GM21381 (cell line): ENCODE measurements at regions not wholly inside any gene's neighbourhood (a gene's known extent, or its start where the extent isn't known, plus 50 kb on each side); places are given as distances from the start of the nearest gene placed in this dataset.

ENCODE experiments used
- ATAC-seq: cut with Tn5 transposase; IDR thresholded peaks from one replicate; pipeline ENCODE4 v1.9.1; 2021; ENCODE audit warnings: mild to moderate bottlenecking, moderate library complexity; ENCODE audit not compliant: unreplicated experiment

- ATAC-seq = no peak
Measured at GRCh38 chr4:181645489-181645888, 597.7 kb upstream of the TENM3 start.

- no peak for ATAC-seq
Measured at GRCh38 chr4:181646864-181647263, 596.3 kb upstream of the TENM3 start.

GRCh38 chr4:181647396-181648147 is 595.6 kb upstream of the TENM3 start:
- no peak for ATAC-seq

- no peak for ATAC-seq
Measured at GRCh38 chr4:181650033-181650825, 593.0 kb upstream of the TENM3 start.

GRCh38 chr4:181656748-181657147 is 586.5 kb upstream of the TENM3 start:
- no peak for ATAC-seq

- ATAC-seq = no peak
Measured at GRCh38 chr4:181659202-181659601, 584.0 kb upstream of the TENM3 start.

GRCh38 chr4:181659876-181660275 is 583.3 kb upstream of the TENM3 start:
- no peak for ATAC-seq

GRCh38 chr4:181661090-181661489 is 582.1 kb upstream of the TENM3 start:
- no peak for ATAC-seq

GRCh38 chr4:181661923-181662322 is 581.3 kb upstream of the TENM3 start:
- no peak for ATAC-seq

GRCh38 chr4:181662383-181662782 is 580.8 kb upstream of the TENM3 start:
- ATAC-seq = no peak

- ATAC-seq = no peak
Measured at GRCh38 chr4:181670506-181670905, 572.7 kb upstream of the TENM3 start.

GRCh38 chr4:181671672-181672071 is 571.5 kb upstream of the TENM3 start:
- ATAC-seq = no peak

GRCh38 chr4:181672751-181673150 is 570.5 kb upstream of the TENM3 start:
- ATAC-seq = no peak

GRCh38 chr4:181674315-181674875 is 568.8 kb upstream of the TENM3 start:
- no peak for ATAC-seq

- ATAC-seq = no peak
Measured at GRCh38 chr4:181676546-181676945, 566.7 kb upstream of the TENM3 start.

GRCh38 chr4:181677201-181677600 is 566.0 kb upstream of the TENM3 start:
- ATAC-seq = no peak

GRCh38 chr4:181677621-181678020 is 565.6 kb upstream of the TENM3 start:
- ATAC-seq = no peak

- no peak for ATAC-seq
Measured at GRCh38 chr4:181679754-181680153, 563.4 kb upstream of the TENM3 start.

GRCh38 chr4:181682367-181683047 is 560.7 kb upstream of the TENM3 start:
- ATAC-seq = no peak

GRCh38 chr4:181684310-181684709 is 558.9 kb upstream of the TENM3 start:
- ATAC-seq = no peak

- ATAC-seq = no peak
Measured at GRCh38 chr4:181685461-181685860, 557.7 kb upstream of the TENM3 start.
